ENCODE measurements at regions not wholly inside any gene's neighbourhood (a gene's known extent, or its start where the extent isn't known, plus 50 kb on each side); places are given as distances from the start of the nearest gene placed in this dataset.

GRCh38 chrX:109283870-109284269, 198.0 kb downstream of the GUCY2F start:
- no peaks in the 10 kb centered on the region for H3K4me1 ChIP-seq (ENCODE audit: insufficient read depth, low read length)
- Mint-ChIP-seq H3K27ac (ENCODE audit: unreplicated experiment) (no peak overlapping the region), H3K36me3 (ENCODE audit: low read depth, unreplicated experiment) (no peaks in the 10 kb centered on the region), H3K9me3 (ENCODE audit: unreplicated experiment) (peaks cover 2% of the 10 kb centered on the region), H3K4me1 (ENCODE audit: low read depth, unreplicated experiment) (peaks cover 2% of the 10 kb centered on the region), H3K4me3 (ENCODE audit: unreplicated experiment) (no peak overlapping the region), H3K27me3 (ENCODE audit: low read depth, unreplicated experiment) (no peaks in the 10 kb centered on the region)
- FAIRE-seq = peak; percentile 66
- no peak overlapping the region for H3K4me3 ChIP-seq (ENCODE audit: insufficient read depth, low read depth, low read length)
- H3K27ac ChIP-seq (ENCODE audit: low read depth, low read length) = no peak overlapping the region
- H3K4me2 ChIP-seq (ENCODE audit: low read length) = no peak overlapping the region
- TF ChIP-seq, protein P1, sequence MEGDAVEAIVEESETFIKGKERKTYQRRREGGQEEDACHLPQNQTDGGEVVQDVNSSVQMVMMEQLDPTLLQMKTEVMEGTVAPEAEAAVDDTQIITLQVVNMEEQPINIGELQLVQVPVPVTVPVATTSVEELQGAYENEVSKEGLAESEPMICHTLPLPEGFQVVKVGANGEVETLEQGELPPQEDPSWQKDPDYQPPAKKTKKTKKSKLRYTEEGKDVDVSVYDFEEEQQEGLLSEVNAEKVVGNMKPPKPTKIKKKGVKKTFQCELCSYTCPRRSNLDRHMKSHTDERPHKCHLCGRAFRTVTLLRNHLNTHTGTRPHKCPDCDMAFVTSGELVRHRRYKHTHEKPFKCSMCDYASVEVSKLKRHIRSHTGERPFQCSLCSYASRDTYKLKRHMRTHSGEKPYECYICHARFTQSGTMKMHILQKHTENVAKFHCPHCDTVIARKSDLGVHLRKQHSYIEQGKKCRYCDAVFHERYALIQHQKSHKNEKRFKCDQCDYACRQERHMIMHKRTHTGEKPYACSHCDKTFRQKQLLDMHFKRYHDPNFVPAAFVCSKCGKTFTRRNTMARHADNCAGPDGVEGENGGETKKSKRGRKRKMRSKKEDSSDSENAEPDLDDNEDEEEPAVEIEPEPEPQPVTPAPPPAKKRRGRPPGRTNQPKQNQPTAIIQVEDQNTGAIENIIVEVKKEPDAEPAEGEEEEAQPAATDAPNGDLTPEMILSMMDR (IDR thresholded peaks at IDR 0.05; ENCODE audit: insufficient read depth, low read depth, low read length) = no peak
- no peak for TF ChIP-seq EZH2 (IDR thresholded peaks at IDR 0.05; ENCODE audit: insufficient read depth, low read length)
- H3K9ac ChIP-seq (ENCODE audit: low read length) = no peak overlapping the region
- H3K27me3 ChIP-seq (ENCODE audit: insufficient read depth, low read length) = no peaks in the 10 kb centered on the region
- no peaks in the 10 kb centered on the region for H3K36me3 ChIP-seq (ENCODE audit: insufficient read depth, low read length)
- no peak for DNase-seq (ENCODE audit: low read depth)
- H2AFZ ChIP-seq (ENCODE audit: low read depth, low read length) = no peak overlapping the region
- H3K9me3 ChIP-seq (ENCODE audit: insufficient read depth, low read depth, low read length) = no peaks in the 10 kb centered on the region
- no peaks in the 10 kb centered on the region for H4K20me1 ChIP-seq (ENCODE audit: insufficient read depth, low read length)
- H3K79me2 ChIP-seq (ENCODE audit: insufficient read depth, low read length) = no peaks in the 10 kb centered on the region

DNA sequence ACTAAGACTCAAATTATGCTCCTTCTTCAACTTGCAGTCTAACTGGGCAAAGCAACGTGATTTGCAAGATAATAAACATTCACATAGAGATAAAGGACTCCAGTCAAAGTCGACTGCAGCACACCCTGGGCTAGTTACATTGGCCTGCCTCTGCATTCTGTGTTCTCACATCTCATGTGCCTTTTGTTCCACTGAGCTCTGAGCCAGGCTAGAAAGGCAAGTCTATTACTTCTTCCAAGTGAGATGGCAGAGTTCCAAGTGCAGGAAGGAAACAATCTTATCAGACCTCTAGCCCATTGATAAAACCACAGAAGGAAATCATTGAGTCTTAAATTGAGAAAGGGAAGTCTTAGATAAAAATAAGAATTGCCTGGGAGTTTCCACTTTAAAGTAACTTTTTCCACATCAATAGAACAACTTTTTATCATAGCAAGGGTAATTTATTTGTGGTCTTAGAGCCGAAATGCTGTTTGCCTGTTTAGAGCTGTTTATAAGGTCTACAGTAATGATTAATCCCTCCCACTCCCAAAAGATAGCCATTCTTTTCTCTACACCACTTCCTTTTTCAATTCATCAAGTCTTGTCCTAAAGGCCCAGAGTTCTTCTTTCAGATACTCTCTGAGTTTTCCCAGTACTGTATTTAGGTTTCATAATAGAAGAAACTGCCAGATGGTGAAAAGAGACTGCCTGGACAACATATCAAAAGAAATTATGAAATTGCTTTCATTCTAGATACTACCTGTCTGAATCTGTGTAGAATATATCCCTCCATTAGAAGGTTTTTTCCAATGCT, 200.2 kb downstream of the GUCY2F start:
- Histone ChIP-seq H3K27ac (ENCODE audit: low read depth, low read length) (no peak overlapping the region), H3K4me1 (ENCODE audit: insufficient read depth, low read length) (no peaks in the 10 kb centered on the region), H3K9me3 (ENCODE audit: insufficient read depth, low read depth, low read length) (no peaks in the 10 kb centered on the region), H3K79me2 (ENCODE audit: insufficient read depth, low read length) (no peaks in the 10 kb centered on the region), H2AFZ (ENCODE audit: low read depth, low read length) (no peak overlapping the region), H3K36me3 (ENCODE audit: insufficient read depth, low read length) (no peaks in the 10 kb centered on the region), H4K20me1 (ENCODE audit: insufficient read depth, low read length) (no peaks in the 10 kb centered on the region), H3K27me3 (ENCODE audit: insufficient read depth, low read length) (no peaks in the 10 kb centered on the region), H3K4me2 (ENCODE audit: low read length) (no peak overlapping the region), H3K4me3 (ENCODE audit: insufficient read depth, low read depth, low read length) (no peak overlapping the region), H3K9ac (ENCODE audit: low read length) (no peak overlapping the region)
- Mint-ChIP-seq H3K4me3 (ENCODE audit: unreplicated experiment) (no peak overlapping the region), H3K4me1 (ENCODE audit: low read depth, unreplicated experiment) (peaks cover 2% of the 10 kb centered on the region), H3K27ac (ENCODE audit: unreplicated experiment) (no peak overlapping the region), H3K9me3 (ENCODE audit: unreplicated experiment) (peaks cover 2% of the 10 kb centered on the region), H3K27me3 (ENCODE audit: low read depth, unreplicated experiment) (no peaks in the 10 kb centered on the region), H3K36me3 (ENCODE audit: low read depth, unreplicated experiment) (no peaks in the 10 kb centered on the region)
- DNase-seq (ENCODE audit: low read depth) (peak; percentile 14), FAIRE-seq (peak; percentile 26)
- TF ChIP-seq, protein P1 (IDR thresholded peaks at IDR 0.05; ENCODE audit: insufficient read depth, low read depth, low read length) = no peak
- TF ChIP-seq EZH2 (IDR thresholded peaks at IDR 0.05; ENCODE audit: insufficient read depth, low read length) = no peak

DNA sequence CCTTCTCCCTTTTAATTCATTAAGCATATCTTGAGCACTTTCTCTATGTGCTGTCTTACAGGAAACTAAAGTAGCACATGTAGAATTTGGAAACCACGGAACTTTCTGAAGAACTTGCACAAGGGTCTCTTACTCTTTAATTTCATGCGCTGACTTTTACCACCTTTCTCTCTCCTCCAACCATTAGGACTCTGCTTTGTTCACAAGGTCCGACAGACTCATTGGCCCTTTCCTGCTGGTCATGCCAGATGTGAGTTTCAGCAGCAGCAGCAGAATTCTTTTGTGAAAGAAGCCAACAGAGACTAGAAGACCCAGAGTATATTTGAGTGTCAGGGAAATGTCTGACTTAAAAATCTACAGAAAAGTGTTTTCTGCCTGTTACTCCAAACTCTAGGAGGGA, 207.1 kb downstream of the GUCY2F start:
- H3K27me3 ChIP-seq (ENCODE audit: insufficient read depth, low read length) = no peaks in the 10 kb centered on the region
- no peak for TF ChIP-seq EZH2 (IDR thresholded peaks at IDR 0.05; ENCODE audit: insufficient read depth, low read length)
- TF ChIP-seq, protein P1 (IDR thresholded peaks at IDR 0.05; ENCODE audit: insufficient read depth, low read depth, low read length) = no peak
- no peak overlapping the region for H3K4me3 Mint-ChIP-seq (ENCODE audit: unreplicated experiment)
- no peaks in the 10 kb centered on the region for H3K27me3 Mint-ChIP-seq (ENCODE audit: low read depth, unreplicated experiment)
- DNase-seq (ENCODE audit: low read depth) = no peak
- no peaks in the 10 kb centered on the region for H4K20me1 ChIP-seq (ENCODE audit: insufficient read depth, low read length)
- H3K4me2 ChIP-seq (ENCODE audit: low read length) = no peak overlapping the region
- no peak overlapping the region for H3K27ac Mint-ChIP-seq (ENCODE audit: unreplicated experiment)
- no peaks in the 10 kb centered on the region for H3K36me3 Mint-ChIP-seq (ENCODE audit: low read depth, unreplicated experiment)
- H3K36me3 ChIP-seq (ENCODE audit: insufficient read depth, low read length) = no peaks in the 10 kb centered on the region
- peak; percentile 17 for FAIRE-seq
- H3K9me3 ChIP-seq (ENCODE audit: insufficient read depth, low read depth, low read length) = no peaks in the 10 kb centered on the region
- H3K4me1 ChIP-seq (ENCODE audit: insufficient read depth, low read length) = no peaks in the 10 kb centered on the region
- H3K9me3 Mint-ChIP-seq (ENCODE audit: unreplicated experiment) = peaks cover 4% of the 10 kb centered on the region
- no peaks in the 10 kb centered on the region for H3K79me2 ChIP-seq (ENCODE audit: insufficient read depth, low read length)
- no peak overlapping the region for H3K9ac ChIP-seq (ENCODE audit: low read length)
- H3K4me1 Mint-ChIP-seq (ENCODE audit: low read depth, unreplicated experiment) = peaks cover 2% of the 10 kb centered on the region
- H3K4me3 ChIP-seq (ENCODE audit: insufficient read depth, low read depth, low read length) = no peak overlapping the region
- H3K27ac ChIP-seq (ENCODE audit: low read depth, low read length) = no peak overlapping the region
- no peak overlapping the region for H2AFZ ChIP-seq (ENCODE audit: low read depth, low read length)
